D341Med (cell line): ENCODE measurements at regions not wholly inside any gene's neighbourhood (a gene's known extent, or its start where the extent isn't known, plus 50 kb on each side); places are given as distances from the start of the nearest gene placed in this dataset.
"Not testable (repeated sequence)": the region's sequence is repeated elsewhere in the genome, so short reads cannot be mapped to it uniquely, and the experiment has no call there.

ENCODE experiments used
- DNase-seq: peaks from one replicate; pipeline ENCODE4 v3.0.0; 2012; ENCODE audit warnings: low spot score

DNA sequence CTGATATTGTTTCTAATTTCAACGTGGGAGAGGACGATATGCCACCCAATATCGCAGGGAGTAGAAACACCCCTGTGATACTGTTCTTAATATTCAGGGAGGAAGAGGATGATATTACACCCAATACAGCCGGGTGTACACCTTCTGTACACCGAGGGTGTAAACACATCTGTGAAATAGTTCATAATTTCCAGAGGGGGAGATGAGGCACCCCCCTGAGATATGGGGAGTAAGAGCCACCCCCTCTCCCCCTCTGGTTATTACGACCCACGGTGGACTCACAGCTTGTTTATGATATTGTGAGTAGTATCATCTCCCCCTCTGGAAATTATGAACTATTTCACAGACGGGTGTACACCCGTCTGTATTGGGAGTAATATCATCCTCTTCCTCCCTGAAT, 403.9 kb upstream of the TMEFF2 start:
- DNase-seq = not testable (repeated sequence)

GRCh38 chr2:192593561-192593960, 398.8 kb upstream of the TMEFF2 start:
- DNase-seq = no peak

- DNase-seq = no peak
These were observed 396.9 kb upstream of the TMEFF2 start for GRCh38 chr2:192591617-192592016.

GRCh38 chr2:192585418-192585817, 390.7 kb upstream of the TMEFF2 start:
- DNase-seq = no peak

GRCh38 chr2:192584976-192585375, 390.2 kb upstream of the TMEFF2 start:
- no peak for DNase-seq

DNA sequence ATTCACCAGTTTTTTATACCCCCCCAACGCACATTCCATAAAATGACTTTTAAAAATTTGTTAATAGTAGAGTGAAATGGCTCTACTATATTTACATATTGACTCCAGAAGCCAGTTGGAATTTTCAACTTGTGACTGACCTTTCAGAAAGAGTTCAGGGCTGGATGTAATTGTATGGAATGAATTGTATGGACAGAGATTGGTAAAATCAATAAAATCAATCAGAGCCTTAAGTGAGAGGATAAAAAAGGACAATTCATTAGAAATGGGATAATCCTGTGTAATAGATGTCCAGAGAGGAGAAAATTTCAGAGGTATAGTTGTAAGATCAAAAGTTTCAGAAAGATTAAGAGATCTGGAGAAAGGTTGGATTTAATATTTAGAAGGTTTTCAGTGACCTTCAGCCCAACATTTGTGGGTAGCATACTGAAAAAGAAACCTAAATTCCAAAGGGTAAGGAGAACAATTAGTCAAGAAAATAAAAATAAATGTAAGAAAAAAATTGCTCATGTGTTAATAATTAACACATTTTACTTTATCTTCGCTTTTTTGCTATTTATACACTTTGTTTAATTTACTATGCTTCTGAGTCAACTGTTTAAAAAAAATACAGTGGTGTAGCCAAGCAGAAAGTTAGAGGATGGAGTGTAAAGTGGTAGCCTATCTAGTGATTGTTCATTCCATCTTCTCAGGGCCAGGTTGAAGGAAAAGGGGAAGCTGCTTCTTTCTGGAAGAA, 385.4 kb upstream of the TMEFF2 start:
- no peak for DNase-seq

DNA sequence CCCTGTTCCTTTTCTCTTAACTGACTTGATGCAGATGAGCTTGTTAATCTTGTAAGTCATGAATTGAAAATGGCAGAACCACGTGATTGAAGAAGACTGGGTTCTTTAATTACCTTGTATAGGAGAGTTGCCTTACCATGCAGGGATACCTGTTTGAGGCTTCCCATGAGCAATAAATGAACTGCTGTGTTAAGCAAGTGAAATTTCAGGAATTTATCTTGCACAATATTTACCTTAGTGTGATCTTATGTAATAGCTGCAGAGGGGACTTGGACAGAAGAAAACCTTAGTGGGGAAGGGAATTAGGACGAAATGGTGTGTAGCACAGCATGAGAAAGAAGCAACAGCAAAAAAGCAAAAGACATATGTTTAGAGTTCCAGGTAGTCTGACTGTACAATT, 384.0 kb upstream of the TMEFF2 start:
- DNase-seq = no peak

GRCh38 chr2:192577706-192578105, 383.0 kb upstream of the TMEFF2 start:
- no peak for DNase-seq

DNA sequence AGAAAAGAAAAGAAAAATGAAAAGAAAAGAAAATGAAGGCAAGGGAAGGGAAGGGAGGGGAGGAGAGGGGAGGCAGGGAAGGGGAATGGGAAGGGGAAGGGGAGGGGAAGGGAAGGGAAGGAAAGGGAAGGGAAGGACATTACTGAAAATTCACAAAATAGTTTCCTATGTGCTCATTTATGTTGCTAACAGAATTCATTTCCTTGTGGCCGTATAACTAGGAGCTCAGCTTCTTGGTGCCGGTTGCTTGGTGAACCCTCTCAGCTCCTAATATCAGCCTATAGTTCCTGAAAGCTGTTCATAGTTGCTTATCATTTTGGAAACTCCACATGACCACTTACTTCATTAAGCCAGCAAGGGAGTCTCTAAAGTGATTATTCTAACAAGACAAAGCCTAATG, 379.8 kb upstream of the TMEFF2 start:
- no peak for DNase-seq

DNA sequence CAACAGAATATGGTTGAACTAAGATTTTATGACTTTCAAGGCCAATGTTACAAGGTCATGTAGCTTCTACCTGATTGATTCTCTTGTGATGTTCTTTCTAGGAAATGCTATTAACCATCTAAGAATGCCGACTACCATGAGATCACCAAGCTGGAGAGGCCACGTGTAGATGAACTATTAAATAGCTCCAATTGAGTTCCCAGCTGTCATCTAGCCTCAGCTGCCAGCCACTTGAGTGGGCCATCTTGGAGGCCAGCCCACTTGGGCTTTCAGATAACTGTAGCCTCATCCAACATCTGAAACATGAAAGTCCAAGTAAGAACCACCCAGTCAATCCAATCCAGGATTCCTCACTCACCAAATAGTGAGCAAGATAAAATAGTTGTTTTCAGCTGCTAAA, 376.9 kb upstream of the TMEFF2 start:
- no peak for DNase-seq

- no peak for DNase-seq
These were observed 376.1 kb upstream of the TMEFF2 start for GRCh38 chr2:192570788-192571187.

DNA sequence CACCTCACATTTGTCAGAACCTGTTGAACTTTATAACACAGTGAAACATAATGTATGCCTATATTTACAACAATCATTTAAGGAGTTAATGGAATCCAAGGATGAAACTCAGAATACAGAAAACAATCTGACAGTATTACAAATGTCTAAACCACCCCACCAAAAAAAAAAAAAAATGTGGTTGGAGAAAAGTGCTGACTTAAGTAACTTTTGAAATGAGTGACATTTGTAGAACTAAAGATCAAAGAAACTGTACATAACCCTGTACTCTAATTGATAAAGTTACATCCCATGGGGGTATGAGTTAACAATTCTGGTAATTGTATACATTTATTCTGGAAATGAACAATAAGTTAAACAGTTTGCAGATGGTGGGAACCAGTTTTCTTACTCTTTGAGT, 372.1 kb upstream of the TMEFF2 start:
- DNase-seq = no peak

GRCh38 chr2:192560326-192560725, 365.6 kb upstream of the TMEFF2 start:
- DNase-seq = no peak

DNA sequence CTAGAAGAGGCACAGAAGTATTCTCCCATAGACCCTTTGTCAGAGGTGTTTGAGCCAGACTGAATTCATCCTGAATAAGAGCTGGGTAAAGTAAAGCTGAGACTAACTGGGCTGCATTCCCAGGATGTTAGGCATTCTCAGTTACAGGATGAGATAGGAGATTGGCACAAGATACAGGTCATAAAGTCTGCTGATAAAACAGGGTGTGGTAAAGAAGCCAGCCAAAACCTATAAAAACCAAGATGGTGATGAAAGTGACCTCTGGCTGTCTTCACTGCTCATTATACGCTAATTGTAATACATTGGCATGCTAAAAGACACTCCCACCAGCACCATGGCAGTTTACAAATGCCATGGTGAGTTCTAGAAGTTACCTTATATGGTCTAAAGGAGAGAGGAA, 364.9 kb upstream of the TMEFF2 start:
- DNase-seq = no peak

DNA sequence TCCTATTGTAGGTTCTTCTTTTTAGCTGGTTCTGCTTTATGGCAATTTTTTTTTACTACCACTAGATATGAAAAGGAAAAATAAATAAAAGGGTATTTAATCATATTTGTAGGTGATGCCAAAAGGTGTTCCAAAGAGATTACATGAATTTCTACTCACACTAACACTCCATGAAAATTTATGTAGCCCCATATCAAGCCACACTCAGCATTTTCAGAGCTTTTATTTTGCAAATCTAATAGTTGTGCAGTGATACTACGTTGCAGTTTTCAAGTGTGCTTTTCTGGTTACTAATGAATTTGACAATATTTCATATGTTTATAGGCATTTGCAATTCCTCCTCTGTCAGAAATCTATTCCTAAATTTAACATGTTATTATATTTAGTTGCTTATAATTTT, 363.9 kb upstream of the TMEFF2 start:
- DNase-seq = no peak

DNA sequence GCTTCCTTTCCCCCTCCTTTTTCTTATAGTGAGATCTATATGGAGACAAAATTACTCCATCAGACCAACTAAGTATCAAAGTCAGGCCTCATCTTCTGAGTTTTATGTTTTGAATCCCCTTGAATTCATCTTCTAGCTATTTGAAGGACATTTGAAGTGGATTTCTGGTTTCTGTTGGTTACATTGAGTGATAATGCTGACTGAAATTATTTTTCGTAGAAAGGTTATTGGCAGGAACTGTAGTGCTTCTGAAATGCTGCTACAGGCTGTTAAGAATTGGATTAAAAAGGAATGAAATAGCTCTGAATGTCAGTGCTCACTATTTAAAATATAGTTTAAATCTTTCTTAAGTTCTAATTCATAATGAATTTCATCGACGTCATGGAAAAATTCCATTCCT, 361.0 kb upstream of the TMEFF2 start:
- DNase-seq = no peak

GRCh38 chr2:192551760-192552159, 357.0 kb upstream of the TMEFF2 start:
- DNase-seq = no peak

- no peak for DNase-seq
These were observed 351.8 kb upstream of the TMEFF2 start for GRCh38 chr2:192546565-192546964.

- no peak for DNase-seq
These were observed 349.7 kb upstream of the TMEFF2 start for GRCh38 chr2:192544371-192544955.

DNA sequence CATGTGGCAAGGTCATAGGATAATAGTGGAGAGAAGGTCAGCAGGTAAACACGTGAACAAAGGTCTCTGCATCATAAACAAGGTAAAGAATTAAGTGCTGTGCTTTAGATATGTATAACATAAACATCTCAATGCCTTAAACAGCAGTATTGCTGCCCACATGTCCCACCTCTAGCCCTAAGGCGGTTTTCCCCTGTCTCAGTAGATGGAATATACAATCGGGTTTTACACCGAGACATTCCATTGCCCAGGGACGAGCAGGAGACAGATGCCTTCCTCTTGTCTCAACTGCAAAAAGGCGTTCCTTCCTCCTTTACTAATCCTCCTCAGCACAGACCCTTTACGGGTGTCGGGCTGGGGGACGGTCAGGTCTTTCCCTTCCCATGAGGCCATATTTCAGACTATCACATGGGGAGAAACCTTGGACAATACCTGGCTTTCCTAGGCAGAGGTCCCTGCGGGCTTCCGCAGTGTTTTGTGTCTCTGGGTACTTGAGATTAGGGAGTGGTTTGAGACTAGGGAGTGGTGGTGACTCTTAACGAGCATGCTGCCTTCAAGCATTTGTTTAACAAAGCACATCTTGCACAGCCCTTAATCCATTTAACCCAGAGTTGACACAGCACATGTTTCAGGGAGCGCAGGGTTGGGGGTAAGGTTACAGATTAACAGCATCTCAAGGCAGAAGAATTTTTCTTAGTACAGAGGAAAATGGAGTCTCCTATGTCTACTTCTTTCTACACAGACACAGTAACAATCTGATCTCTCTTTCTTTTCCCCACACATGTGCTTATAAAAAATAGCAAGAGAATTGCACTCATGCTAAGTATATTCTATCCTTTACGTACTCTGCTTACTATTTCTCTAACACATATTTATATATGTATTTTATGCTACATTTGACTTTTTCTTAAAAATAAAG, 347.7 kb upstream of the TMEFF2 start:
- not testable (repeated sequence) for DNase-seq

DNA sequence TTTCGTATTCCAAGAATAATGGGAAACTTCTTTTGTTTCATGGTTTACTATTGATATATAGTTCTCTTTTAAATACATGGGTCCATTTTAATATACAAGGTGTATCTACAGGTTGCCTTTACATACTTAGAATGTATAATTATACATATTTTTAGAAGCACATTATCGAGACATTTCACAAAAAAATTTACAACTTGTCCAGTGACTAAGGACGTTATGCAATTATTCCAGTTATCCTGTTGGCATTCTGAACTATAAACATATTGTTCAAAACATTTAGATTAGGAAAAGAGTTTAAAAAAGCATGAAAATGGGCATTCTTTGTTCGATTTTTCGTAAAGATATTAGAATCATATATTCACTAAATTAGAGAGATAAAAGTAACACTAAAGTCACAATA, 344.6 kb upstream of the TMEFF2 start:
- DNase-seq = no peak

GRCh38 chr2:192536922-192537624, 342.3 kb upstream of the TMEFF2 start:
- no peak for DNase-seq
